ENCODE measurements at regions not wholly inside any gene's neighbourhood (a gene's known extent, or its start where the extent isn't known, plus 50 kb on each side); places are given as distances from the start of the nearest gene placed in this dataset.

- no peak overlapping the region for H3K27ac ChIP-seq (ENCODE audit: insufficient read length, low read depth, low read length)
- H2BK5ac ChIP-seq (ENCODE audit: insufficient read length, low read length), result no peak overlapping the region
- H3K23me2 ChIP-seq (ENCODE audit: insufficient read length, low read depth, low read length, poor library complexity, severe bottlenecking), result no peaks in the 10 kb centered on the region
- H3K4ac ChIP-seq (ENCODE audit: low read depth, low read length), result no peak overlapping the region
- H3K18ac ChIP-seq (ENCODE audit: insufficient read length, low read depth, low read length), result no peak overlapping the region
- no peak overlapping the region for H3K56ac ChIP-seq (ENCODE audit: insufficient read length, low read depth, low read length)
- H3K27me3 ChIP-seq (ENCODE audit: insufficient read depth, low read length), result no peaks in the 10 kb centered on the region
- no peaks in the 10 kb centered on the region for H3K79me1 ChIP-seq (ENCODE audit: insufficient read depth, low read depth, low read length, poor library complexity, severe bottlenecking)
- Mint-ChIP-seq H3K4me1 (peaks cover 14 to 25% of the 10 kb centered on the region in 2 experiments), H3K27ac (no peak overlapping the region), H3K27me3 (ENCODE audit: low read depth) (no peaks in the 10 kb centered on the region), H3K9me3 (no peaks in the 10 kb centered on the region), H3K4me3 (no peak overlapping the region), H3K36me3 (ENCODE audit: insufficient read depth in 1 of 3, low read depth in 3 of 3) (no peaks in the 10 kb centered on the region)
- H2AFZ ChIP-seq (ENCODE audit: low read length), result no peak overlapping the region
- H4K20me1 ChIP-seq (ENCODE audit: control insufficient read depth, insufficient read depth, insufficient read length), result no peaks in the 10 kb centered on the region
- TF ChIP-seq CTCF (conservative IDR thresholded peaks at IDR 0.05), result no peak
- H3K14ac ChIP-seq (ENCODE audit: insufficient read depth, low read length), result no peak overlapping the region
- H2BK15ac ChIP-seq (ENCODE audit: low read depth, low read length), result no peak overlapping the region
- H2BK12ac ChIP-seq (ENCODE audit: insufficient read length, low read depth, low read length), result no peak overlapping the region
- no peak overlapping the region for H4K91ac ChIP-seq (ENCODE audit: insufficient read length, low read depth, low read length)
- no peak overlapping the region for H2AK5ac ChIP-seq (ENCODE audit: insufficient read length, low read length)
- H4K8ac ChIP-seq (replicated peaks; ENCODE audit: insufficient read length, low read depth, low read length), result no peak overlapping the region
- H3K4me1 ChIP-seq (ENCODE audit: insufficient read depth, low read length), result no peaks in the 10 kb centered on the region
- DNase-seq, result no peak
- no peak overlapping the region for H4K5ac ChIP-seq (ENCODE audit: insufficient read length, low read depth, low read length)
- no peak overlapping the region for H3K23ac ChIP-seq (ENCODE audit: insufficient read length, low read depth, low read length)
- no peak overlapping the region for H2BK20ac ChIP-seq (ENCODE audit: low read depth, low read length, poor library complexity, severe bottlenecking)
- no peak overlapping the region for H2BK120ac ChIP-seq (ENCODE audit: low read depth, low read length, poor library complexity, severe bottlenecking)
- H3K79me2 ChIP-seq (ENCODE audit: insufficient read depth, low read length), result no peaks in the 10 kb centered on the region
- no peak overlapping the region for H3K4me2 ChIP-seq (ENCODE audit: insufficient read depth, insufficient read length, low read length)
- no peak overlapping the region for H3K9ac ChIP-seq (ENCODE audit: extremely low read depth, insufficient read length, low read length)
- no CpG with 5 or more reads among the region's 6 CpGs for WGBS (ENCODE audit: extremely low coverage, insufficient read length, low lambda C conversion rate)
- H3K9me3 ChIP-seq (ENCODE audit: control insufficient read depth, low read depth, low read length), result no peaks in the 10 kb centered on the region
- H3T11ph ChIP-seq (ENCODE audit: low read length), result no peak overlapping the region
Observed at GRCh38 chr4:187181054-187181453, 457.4 kb upstream of the FAT1 start.
